A549 (cell line): ENCODE measurements at regions not wholly inside any gene's neighbourhood (a gene's known extent, or its start where the extent isn't known, plus 50 kb on each side); places are given as distances from the start of the nearest gene placed in this dataset.

Experiments used
- CEBPB ChIP-seq, 2 experiments: fragments of >200 bp in 1 of 2; sonication (Bioruptor Twin) in 1 of 2; formaldehyde crosslinking in 1 of 2; IDR thresholded peaks; 2 replicates each; pipeline ENCODE4 v1.6.1; 2012 to 2016
- CHD4 ChIP-seq: fragments of 200-600 bp; sonication (generic); IDR thresholded peaks from 2 replicates; pipeline ENCODE4 v1.6.1; 2016; ENCODE audit warnings: antibody characterized with exemption, mild to moderate bottlenecking, borderline replicate concordance
- EP300 ChIP-seq, 2 experiments: fragments of >200 bp; sonication (Bioruptor Twin); formaldehyde crosslinking; IDR thresholded peaks; 2 replicates in 1 of 2; 3 replicates in 1 of 2; pipeline ENCODE4 v1.6.1; 2016 to 2017
- HDAC2 ChIP-seq: fragments of 200-600 bp; sonication (generic); IDR thresholded peaks from 2 replicates; pipeline ENCODE4 v1.6.1; 2016
- JUN ChIP-seq, 2 experiments: fragments of >200 bp; sonication (Bioruptor Twin); formaldehyde crosslinking; IDR thresholded peaks; 2 replicates in 1 of 2; 3 replicates in 1 of 2; pipeline ENCODE4 v1.6.1; 2016 to 2017
- RCOR1 ChIP-seq: fragments of 150-350 bp; IDR thresholded peaks from 2 replicates; pipeline ENCODE4 v1.6.1; 2014; ENCODE audit warnings: antibody characterized with exemption, low read length, low read depth
- RFX5 ChIP-seq: fragments of 450-650 bp; IDR thresholded peaks from 2 replicates; pipeline ENCODE4 v1.7.1; 2014; ENCODE audit warnings: antibody characterized with exemption, mild to moderate bottlenecking, moderate library complexity
- TF ChIP-seq, protein P1 (sequence below): fragments of >200 bp; sonication (Bioruptor Twin); formaldehyde crosslinking; IDR thresholded peaks from 3 replicates; pipeline ENCODE4 v1.5.1; 2016
- TF ChIP-seq, protein P2 (sequence below): fragments of 200-600 bp; sonication (generic); IDR thresholded peaks from 2 replicates; pipeline ENCODE4 v1.6.1; 2016; ENCODE audit warnings: antibody characterized with exemption, mild to moderate bottlenecking, moderate library complexity
- TF ChIP-seq, protein P3 (sequence below): fragments of 450-650 bp; IDR thresholded peaks from 2 replicates; pipeline ENCODE4 v1.6.1; 2014; ENCODE audit warnings: antibody characterized with exemption
- TF ChIP-seq, protein P4 (sequence below): fragments of 250-450 bp; sonication (Bioruptor Pico); IDR thresholded peaks from 2 replicates; pipeline ENCODE4 v1.5.0; 2021; ENCODE audit warnings: mild to moderate bottlenecking, moderate library complexity, borderline replicate concordance

DNA sequence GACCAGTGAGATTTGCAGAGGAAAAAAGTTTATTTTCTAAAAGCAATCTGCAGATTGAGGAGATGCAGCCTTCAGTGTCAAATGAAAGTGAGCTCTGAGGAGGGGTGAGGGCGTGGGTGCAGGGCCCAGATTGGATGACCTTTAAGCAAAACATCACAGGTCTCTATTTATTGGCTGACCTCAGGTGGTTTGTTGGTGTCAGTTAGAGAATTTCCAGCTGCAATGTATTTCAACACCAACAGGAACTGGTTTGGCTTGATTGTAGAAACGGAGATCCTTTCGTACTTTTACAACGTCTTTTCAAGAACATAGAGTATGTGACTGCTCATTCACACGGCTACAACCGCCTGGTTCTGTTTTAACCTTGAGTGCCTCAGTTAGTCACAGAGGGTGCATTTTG, 1069.1 kb downstream of the EFNA5 start:
- TF ChIP-seq RCOR1 (no peak), CEBPB (IDR thresholded peaks at IDR 0.05) (no peak), CHD4 (no peak), JUN (IDR thresholded peaks at IDR 0.05) (no peak), HDAC2 (no peak), RFX5 (no peak), EP300 (IDR thresholded peaks at IDR 0.05) (no peak)
- TF ChIP-seq, protein P1, sequence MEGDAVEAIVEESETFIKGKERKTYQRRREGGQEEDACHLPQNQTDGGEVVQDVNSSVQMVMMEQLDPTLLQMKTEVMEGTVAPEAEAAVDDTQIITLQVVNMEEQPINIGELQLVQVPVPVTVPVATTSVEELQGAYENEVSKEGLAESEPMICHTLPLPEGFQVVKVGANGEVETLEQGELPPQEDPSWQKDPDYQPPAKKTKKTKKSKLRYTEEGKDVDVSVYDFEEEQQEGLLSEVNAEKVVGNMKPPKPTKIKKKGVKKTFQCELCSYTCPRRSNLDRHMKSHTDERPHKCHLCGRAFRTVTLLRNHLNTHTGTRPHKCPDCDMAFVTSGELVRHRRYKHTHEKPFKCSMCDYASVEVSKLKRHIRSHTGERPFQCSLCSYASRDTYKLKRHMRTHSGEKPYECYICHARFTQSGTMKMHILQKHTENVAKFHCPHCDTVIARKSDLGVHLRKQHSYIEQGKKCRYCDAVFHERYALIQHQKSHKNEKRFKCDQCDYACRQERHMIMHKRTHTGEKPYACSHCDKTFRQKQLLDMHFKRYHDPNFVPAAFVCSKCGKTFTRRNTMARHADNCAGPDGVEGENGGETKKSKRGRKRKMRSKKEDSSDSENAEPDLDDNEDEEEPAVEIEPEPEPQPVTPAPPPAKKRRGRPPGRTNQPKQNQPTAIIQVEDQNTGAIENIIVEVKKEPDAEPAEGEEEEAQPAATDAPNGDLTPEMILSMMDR = no peak
- TF ChIP-seq, protein P2, sequence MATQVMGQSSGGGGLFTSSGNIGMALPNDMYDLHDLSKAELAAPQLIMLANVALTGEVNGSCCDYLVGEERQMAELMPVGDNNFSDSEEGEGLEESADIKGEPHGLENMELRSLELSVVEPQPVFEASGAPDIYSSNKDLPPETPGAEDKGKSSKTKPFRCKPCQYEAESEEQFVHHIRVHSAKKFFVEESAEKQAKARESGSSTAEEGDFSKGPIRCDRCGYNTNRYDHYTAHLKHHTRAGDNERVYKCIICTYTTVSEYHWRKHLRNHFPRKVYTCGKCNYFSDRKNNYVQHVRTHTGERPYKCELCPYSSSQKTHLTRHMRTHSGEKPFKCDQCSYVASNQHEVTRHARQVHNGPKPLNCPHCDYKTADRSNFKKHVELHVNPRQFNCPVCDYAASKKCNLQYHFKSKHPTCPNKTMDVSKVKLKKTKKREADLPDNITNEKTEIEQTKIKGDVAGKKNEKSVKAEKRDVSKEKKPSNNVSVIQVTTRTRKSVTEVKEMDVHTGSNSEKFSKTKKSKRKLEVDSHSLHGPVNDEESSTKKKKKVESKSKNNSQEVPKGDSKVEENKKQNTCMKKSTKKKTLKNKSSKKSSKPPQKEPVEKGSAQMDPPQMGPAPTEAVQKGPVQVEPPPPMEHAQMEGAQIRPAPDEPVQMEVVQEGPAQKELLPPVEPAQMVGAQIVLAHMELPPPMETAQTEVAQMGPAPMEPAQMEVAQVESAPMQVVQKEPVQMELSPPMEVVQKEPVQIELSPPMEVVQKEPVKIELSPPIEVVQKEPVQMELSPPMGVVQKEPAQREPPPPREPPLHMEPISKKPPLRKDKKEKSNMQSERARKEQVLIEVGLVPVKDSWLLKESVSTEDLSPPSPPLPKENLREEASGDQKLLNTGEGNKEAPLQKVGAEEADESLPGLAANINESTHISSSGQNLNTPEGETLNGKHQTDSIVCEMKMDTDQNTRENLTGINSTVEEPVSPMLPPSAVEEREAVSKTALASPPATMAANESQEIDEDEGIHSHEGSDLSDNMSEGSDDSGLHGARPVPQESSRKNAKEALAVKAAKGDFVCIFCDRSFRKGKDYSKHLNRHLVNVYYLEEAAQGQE = no peak
- TF ChIP-seq, protein P3, sequence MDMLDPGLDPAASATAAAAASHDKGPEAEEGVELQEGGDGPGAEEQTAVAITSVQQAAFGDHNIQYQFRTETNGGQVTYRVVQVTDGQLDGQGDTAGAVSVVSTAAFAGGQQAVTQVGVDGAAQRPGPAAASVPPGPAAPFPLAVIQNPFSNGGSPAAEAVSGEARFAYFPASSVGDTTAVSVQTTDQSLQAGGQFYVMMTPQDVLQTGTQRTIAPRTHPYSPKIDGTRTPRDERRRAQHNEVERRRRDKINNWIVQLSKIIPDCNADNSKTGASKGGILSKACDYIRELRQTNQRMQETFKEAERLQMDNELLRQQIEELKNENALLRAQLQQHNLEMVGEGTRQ = no peak
- TF ChIP-seq, protein P4, sequence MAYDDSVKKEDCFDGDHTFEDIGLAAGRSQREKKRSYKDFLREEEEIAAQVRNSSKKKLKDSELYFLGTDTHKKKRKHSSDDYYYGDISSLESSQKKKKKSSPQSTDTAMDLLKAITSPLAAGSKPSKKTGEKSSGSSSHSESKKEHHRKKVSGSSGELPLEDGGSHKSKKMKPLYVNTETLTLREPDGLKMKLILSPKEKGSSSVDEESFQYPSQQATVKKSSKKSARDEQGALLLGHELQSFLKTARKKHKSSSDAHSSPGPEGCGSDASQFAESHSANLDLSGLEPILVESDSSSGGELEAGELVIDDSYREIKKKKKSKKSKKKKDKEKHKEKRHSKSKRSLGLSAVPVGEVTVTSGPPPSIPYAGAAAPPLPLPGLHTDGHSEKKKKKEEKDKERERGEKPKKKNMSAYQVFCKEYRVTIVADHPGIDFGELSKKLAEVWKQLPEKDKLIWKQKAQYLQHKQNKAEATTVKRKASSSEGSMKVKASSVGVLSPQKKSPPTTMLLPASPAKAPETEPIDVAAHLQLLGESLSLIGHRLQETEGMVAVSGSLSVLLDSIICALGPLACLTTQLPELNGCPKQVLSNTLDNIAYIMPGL (CRISPR knock-in tag) = no peak
